HG02885 (cell line): ENCODE measurements at regions not wholly inside any gene's neighbourhood (a gene's known extent, or its start where the extent isn't known, plus 50 kb on each side); places are given as distances from the start of the nearest gene placed in this dataset.
"Not testable (repeated sequence)": the region's sequence is repeated elsewhere in the genome, so short reads cannot be mapped to it uniquely, and the experiment has no call there.

ENCODE experiments used
- ATAC-seq: cut with Tn5 transposase; IDR thresholded peaks from one replicate; pipeline ENCODE4 v1.9.1; 2021; ENCODE audit warnings: mild to moderate bottlenecking; ENCODE audit not compliant: unreplicated experiment, poor library complexity

- ATAC-seq, result not testable (repeated sequence)
Observed at GRCh38 chr10:109542050-109542603, 381.2 kb downstream of the XPNPEP1 start.

GRCh38 chr10:109534193-109534592 is 389.1 kb downstream of the XPNPEP1 start:
- ATAC-seq, result no peak

GRCh38 chr10:109529258-109529657 is 394.1 kb downstream of the XPNPEP1 start:
- ATAC-seq, result no peak

GRCh38 chr10:109517748-109518147 is 405.6 kb downstream of the XPNPEP1 start:
- no peak for ATAC-seq

- no peak for ATAC-seq
Observed at GRCh38 chr10:109504401-109504800, 418.9 kb downstream of the XPNPEP1 start.

GRCh38 chr10:109487691-109488090 is 435.6 kb downstream of the XPNPEP1 start:
- no peak for ATAC-seq

- ATAC-seq, result no peak
Observed at GRCh38 chr10:109480836-109481235, 442.5 kb downstream of the XPNPEP1 start.

GRCh38 chr10:109475711-109476421 is 447.4 kb downstream of the XPNPEP1 start:
- ATAC-seq, result no peak

GRCh38 chr10:109474812-109475211 is 448.5 kb downstream of the XPNPEP1 start:
- ATAC-seq, result no peak

- ATAC-seq, result no peak
Observed at GRCh38 chr10:109474261-109474660, 449.1 kb downstream of the XPNPEP1 start.

GRCh38 chr10:109467551-109467950 is 455.8 kb downstream of the XPNPEP1 start:
- ATAC-seq, result no peak

GRCh38 chr10:109464949-109465348 is 458.4 kb downstream of the XPNPEP1 start:
- no peak for ATAC-seq

- no peak for ATAC-seq
Observed at GRCh38 chr10:109457302-109457638, 466.0 kb downstream of the XPNPEP1 start.

GRCh38 chr10:109456566-109457301 is 466.6 kb downstream of the XPNPEP1 start:
- no peak for ATAC-seq

- no peak for ATAC-seq
Observed at GRCh38 chr10:109454691-109455090, 468.6 kb downstream of the XPNPEP1 start.

GRCh38 chr10:109451879-109452278 is 471.4 kb downstream of the XPNPEP1 start:
- no peak for ATAC-seq

GRCh38 chr10:109450702-109451101 is 472.6 kb downstream of the XPNPEP1 start:
- ATAC-seq, result no peak

- ATAC-seq, result no peak
Observed at GRCh38 chr10:109433434-109433833, 489.9 kb downstream of the XPNPEP1 start.

- no peak for ATAC-seq
Observed at GRCh38 chr10:109432281-109432680, 491.0 kb downstream of the XPNPEP1 start.

- ATAC-seq, result no peak
Observed at GRCh38 chr10:109430799-109431198, 492.5 kb downstream of the XPNPEP1 start.

- no peak for ATAC-seq
Observed at GRCh38 chr10:109430043-109430760, 493.1 kb downstream of the XPNPEP1 start.
